ENCODE measurements at regions not wholly inside any gene's neighbourhood (a gene's known extent, or its start where the extent isn't known, plus 50 kb on each side); places are given as distances from the start of the nearest gene placed in this dataset.

DNA sequence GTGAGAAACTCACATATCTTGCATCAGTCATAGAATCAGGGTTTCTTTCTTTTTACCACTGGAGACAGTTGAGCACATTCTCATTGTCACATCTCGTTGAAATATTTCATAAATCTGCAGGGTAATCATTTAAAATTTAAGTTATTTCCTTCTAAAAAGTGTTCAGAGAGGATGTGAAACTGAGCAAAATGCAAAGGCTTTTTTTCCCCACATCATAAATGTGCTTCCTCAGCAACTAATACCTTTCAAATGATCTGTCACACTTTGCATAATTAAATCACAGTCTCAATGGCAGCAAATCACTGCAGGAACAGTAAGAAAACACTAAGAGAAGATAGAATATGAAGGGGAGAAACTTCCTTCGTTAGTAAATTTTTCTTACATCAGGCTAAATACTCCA, 187.5 kb downstream of the EVX1 start:
- DNase-seq, result no peak
- Histone ChIP-seq H3K27me3 (no peaks in the 10 kb centered on the region), H3K36me3 (no peaks in the 10 kb centered on the region), H3K4me3 (no peak overlapping the region), H3K27ac (no peak overlapping the region), H3K9me3 (no peaks in the 10 kb centered on the region), H3K4me1 (no peaks in the 10 kb centered on the region)
- no peak for ATAC-seq (ENCODE audit: low FRiP score in 2 of 2)
- WGBS, 2 donors, result 82 to 83% methylated on average over 2 of the region's 2 CpGs
- no peak for TF ChIP-seq EP300 (IDR thresholded peaks at IDR 0.05)
- no peak for TF ChIP-seq POLR2A (IDR thresholded peaks at IDR 0.05)
- TF ChIP-seq, protein P1, sequence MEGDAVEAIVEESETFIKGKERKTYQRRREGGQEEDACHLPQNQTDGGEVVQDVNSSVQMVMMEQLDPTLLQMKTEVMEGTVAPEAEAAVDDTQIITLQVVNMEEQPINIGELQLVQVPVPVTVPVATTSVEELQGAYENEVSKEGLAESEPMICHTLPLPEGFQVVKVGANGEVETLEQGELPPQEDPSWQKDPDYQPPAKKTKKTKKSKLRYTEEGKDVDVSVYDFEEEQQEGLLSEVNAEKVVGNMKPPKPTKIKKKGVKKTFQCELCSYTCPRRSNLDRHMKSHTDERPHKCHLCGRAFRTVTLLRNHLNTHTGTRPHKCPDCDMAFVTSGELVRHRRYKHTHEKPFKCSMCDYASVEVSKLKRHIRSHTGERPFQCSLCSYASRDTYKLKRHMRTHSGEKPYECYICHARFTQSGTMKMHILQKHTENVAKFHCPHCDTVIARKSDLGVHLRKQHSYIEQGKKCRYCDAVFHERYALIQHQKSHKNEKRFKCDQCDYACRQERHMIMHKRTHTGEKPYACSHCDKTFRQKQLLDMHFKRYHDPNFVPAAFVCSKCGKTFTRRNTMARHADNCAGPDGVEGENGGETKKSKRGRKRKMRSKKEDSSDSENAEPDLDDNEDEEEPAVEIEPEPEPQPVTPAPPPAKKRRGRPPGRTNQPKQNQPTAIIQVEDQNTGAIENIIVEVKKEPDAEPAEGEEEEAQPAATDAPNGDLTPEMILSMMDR (IDR thresholded peaks at IDR 0.05), result no peak
- no peak for TF ChIP-seq POLR2AphosphoS5 (IDR thresholded peaks at IDR 0.05)

DNA sequence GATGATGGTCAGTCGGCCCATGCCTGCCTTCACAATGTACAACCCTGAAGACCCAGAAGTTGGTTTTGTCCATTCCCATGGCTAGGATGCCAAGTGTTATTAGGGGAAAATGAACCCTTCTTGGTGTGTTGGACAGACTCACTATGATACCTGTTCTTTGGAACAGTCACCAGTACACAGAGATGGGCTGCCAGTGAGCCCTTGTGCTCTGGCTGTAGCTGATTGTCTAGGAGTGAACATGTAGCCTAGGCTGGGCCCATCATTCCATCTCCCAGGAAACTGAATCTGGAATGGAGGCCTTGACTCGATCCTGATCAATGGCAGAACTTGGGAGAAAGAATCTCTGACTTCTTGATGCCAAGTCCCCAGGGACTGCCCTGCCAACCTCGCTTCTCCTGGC, 188.9 kb downstream of the EVX1 start:
- ATAC-seq (ENCODE audit: low FRiP score in 2 of 2), result no peak
- WGBS, 2 donors, result 83 to 93% methylated on average over 3 of the region's 3 CpGs

GRCh38 chr7:27433581-27433980, 191.0 kb downstream of the EVX1 start:
- H3K4me1 ChIP-seq, result no peaks in the 10 kb centered on the region
- H3K27ac ChIP-seq, result no peak overlapping the region
- H3K4me3 ChIP-seq, result no peak overlapping the region
- DNase-seq (no peak), ATAC-seq (ENCODE audit: low FRiP score in 2 of 2) (no peak)
- H3K9me3 ChIP-seq, result no peaks in the 10 kb centered on the region
- H3K36me3 ChIP-seq, result no peaks in the 10 kb centered on the region
- H3K27me3 ChIP-seq, result no peaks in the 10 kb centered on the region
- TF ChIP-seq EP300 (IDR thresholded peaks at IDR 0.05) (no peak), POLR2A (IDR thresholded peaks at IDR 0.05) (no peak), POLR2AphosphoS5 (IDR thresholded peaks at IDR 0.05) (no peak)
- TF ChIP-seq, protein P1 (IDR thresholded peaks at IDR 0.05), result no peak
- WGBS, 2 donors, result 76% methylated on average over 1 of the region's 1 CpG

More for the DNA sequence above, 188.9 kb downstream of the EVX1 start:
- TF ChIP-seq, protein P1 (IDR thresholded peaks at IDR 0.05), result no peak
- TF ChIP-seq POLR2A (IDR thresholded peaks at IDR 0.05), result no peak
- TF ChIP-seq POLR2AphosphoS5 (IDR thresholded peaks at IDR 0.05), result no peak
- DNase-seq, result no peak
- no peaks in the 10 kb centered on the region for H3K4me1 ChIP-seq
- H3K9me3 ChIP-seq, result no peaks in the 10 kb centered on the region
- no peaks in the 10 kb centered on the region for H3K36me3 ChIP-seq
- H3K27ac ChIP-seq, result no peak overlapping the region
- no peaks in the 10 kb centered on the region for H3K27me3 ChIP-seq
- no peak overlapping the region for H3K4me3 ChIP-seq

- no peaks in the 10 kb centered on the region for H3K36me3 ChIP-seq
- no peak overlapping the region for H3K27ac ChIP-seq
- TF ChIP-seq, protein P1 (IDR thresholded peaks at IDR 0.05), result no peak
- TF ChIP-seq POLR2A (IDR thresholded peaks at IDR 0.05) (no peak), POLR2AphosphoS5 (IDR thresholded peaks at IDR 0.05) (no peak), EP300 (IDR thresholded peaks at IDR 0.05) (no peak)
- DNase-seq, result no peak
- no peaks in the 10 kb centered on the region for H3K4me1 ChIP-seq
- WGBS, 2 donors, result 77 to 80% methylated on average over 5 of the region's 5 CpGs
- no peak overlapping the region for H3K4me3 ChIP-seq
- no peaks in the 10 kb centered on the region for H3K27me3 ChIP-seq
- H3K9me3 ChIP-seq, result no peaks in the 10 kb centered on the region
- no peak for ATAC-seq (ENCODE audit: low FRiP score in 2 of 2)
Observed at GRCh38 chr7:27434756-27435400, 192.3 kb downstream of the EVX1 start.

DNA sequence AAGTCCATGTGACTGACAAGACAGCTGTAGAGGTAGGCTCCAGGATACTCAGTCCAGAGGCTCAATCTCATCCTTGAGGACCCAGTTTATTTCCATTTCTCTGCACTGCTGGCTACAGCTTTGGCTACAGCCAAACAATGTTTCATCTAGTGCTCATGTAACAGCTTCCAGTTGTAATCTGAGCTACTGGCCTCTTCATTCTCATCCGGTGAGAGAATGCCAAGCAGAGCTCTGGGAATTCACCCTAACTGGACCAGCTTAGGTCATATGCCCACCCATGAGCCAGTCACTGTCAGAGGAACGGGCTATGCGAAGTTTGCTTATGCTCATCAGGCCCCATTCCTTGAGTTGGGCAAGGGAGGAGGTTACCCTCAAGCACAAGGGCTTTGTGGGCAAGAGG, 192.9 kb downstream of the EVX1 start:
- Histone ChIP-seq H3K27me3 (no peaks in the 10 kb centered on the region), H3K4me3 (no peak overlapping the region), H3K9me3 (no peaks in the 10 kb centered on the region), H3K36me3 (no peaks in the 10 kb centered on the region), H3K4me1 (no peaks in the 10 kb centered on the region), H3K27ac (no peak overlapping the region)
- no peak for TF ChIP-seq EP300 (IDR thresholded peaks at IDR 0.05)
- TF ChIP-seq POLR2A (IDR thresholded peaks at IDR 0.05), result no peak
- TF ChIP-seq POLR2AphosphoS5 (IDR thresholded peaks at IDR 0.05), result no peak
- TF ChIP-seq, protein P1 (IDR thresholded peaks at IDR 0.05), result no peak
- ATAC-seq (ENCODE audit: low FRiP score in 2 of 2), result no peak
- no peak for DNase-seq
- 48 to 50% methylated on average over 3 of the region's 3 CpGs for WGBS, 2 donors

All from upper lobe of left lung (tissue), 6 donors.